ENCODE measurements at regions not wholly inside any gene's neighbourhood (a gene's known extent, or its start where the extent isn't known, plus 50 kb on each side); places are given as distances from the start of the nearest gene placed in this dataset.
A peak's percentile ranks its signal among the peaks of the same experiment; 100 is the strongest.

DNA sequence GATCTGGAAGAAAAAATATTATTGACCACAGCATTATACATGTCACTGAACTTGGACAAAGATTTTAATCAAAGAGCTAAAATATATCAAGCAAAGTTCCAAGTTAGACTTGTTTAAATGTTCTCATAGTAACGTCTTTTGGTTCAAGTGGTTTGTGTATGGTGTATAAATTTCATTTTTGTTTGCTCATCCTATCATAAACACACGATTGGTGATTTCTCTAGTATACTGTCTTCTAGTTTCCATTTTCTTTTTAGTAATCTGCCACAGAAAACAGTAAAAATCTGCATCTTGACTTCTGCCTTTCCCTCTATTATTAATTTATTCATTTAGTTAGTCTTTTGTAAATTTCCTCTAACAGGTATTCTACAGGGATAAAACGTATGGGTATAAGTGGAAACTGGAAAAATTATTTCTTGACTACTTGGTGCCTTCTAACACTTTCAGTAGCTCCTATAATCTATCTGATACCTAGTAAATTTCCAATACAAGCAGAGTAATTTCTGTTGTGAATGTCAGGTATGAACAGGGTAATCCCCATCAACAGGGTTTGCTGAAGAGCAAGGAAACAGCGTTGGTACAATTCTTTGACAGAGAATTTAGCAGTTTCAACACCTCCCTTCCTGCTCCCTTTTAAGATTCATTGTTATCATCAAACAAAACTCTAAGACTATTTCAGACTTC, 268.0 kb downstream of the PTPRC start:
- no peaks in the 10 kb centered on the region for H3K27me3 Mint-ChIP-seq (ENCODE audit: low read depth)
- H3K9me3 Mint-ChIP-seq: no peaks in the 10 kb centered on the region
- TF ChIP-seq, protein P1, sequence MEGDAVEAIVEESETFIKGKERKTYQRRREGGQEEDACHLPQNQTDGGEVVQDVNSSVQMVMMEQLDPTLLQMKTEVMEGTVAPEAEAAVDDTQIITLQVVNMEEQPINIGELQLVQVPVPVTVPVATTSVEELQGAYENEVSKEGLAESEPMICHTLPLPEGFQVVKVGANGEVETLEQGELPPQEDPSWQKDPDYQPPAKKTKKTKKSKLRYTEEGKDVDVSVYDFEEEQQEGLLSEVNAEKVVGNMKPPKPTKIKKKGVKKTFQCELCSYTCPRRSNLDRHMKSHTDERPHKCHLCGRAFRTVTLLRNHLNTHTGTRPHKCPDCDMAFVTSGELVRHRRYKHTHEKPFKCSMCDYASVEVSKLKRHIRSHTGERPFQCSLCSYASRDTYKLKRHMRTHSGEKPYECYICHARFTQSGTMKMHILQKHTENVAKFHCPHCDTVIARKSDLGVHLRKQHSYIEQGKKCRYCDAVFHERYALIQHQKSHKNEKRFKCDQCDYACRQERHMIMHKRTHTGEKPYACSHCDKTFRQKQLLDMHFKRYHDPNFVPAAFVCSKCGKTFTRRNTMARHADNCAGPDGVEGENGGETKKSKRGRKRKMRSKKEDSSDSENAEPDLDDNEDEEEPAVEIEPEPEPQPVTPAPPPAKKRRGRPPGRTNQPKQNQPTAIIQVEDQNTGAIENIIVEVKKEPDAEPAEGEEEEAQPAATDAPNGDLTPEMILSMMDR (IDR thresholded peaks at IDR 0.05; ENCODE audit: unreplicated experiment in 3 of 3): no peak
- no peak overlapping the region for H3K4me3 Mint-ChIP-seq
- peaks cover 44% of the 10 kb centered on the region for H3K4me1 Mint-ChIP-seq
- no peak overlapping the region for H3K27ac Mint-ChIP-seq
- H3K36me3 Mint-ChIP-seq (ENCODE audit: low read depth): peaks cover 15% of the 10 kb centered on the region

DNA sequence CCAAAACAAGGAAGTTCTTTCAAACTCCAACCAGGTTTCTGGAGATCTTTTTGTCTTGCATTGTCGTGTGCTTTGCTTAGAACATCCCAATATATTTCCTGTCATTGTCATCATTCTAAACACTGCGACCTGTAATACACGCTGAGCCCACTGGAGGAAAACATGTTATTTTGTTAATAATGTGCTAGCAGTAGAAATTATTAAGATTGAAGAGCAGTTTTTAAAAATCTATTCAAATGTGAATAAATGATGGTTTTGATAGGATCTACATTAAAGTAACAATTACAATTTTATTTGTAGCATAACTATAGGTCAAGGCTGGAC, 268.5 kb downstream of the PTPRC start:
- peaks cover 18% of the 10 kb centered on the region for H3K36me3 Mint-ChIP-seq (ENCODE audit: low read depth)
- H3K27ac Mint-ChIP-seq: no peak overlapping the region
- TF ChIP-seq, protein P1 (IDR thresholded peaks at IDR 0.05; ENCODE audit: unreplicated experiment in 3 of 3): no peak
- no peak overlapping the region for H3K4me3 Mint-ChIP-seq
- H3K27me3 Mint-ChIP-seq (ENCODE audit: low read depth): no peaks in the 10 kb centered on the region
- peaks cover 42% of the 10 kb centered on the region for H3K4me1 Mint-ChIP-seq
- no peaks in the 10 kb centered on the region for H3K9me3 Mint-ChIP-seq

DNA sequence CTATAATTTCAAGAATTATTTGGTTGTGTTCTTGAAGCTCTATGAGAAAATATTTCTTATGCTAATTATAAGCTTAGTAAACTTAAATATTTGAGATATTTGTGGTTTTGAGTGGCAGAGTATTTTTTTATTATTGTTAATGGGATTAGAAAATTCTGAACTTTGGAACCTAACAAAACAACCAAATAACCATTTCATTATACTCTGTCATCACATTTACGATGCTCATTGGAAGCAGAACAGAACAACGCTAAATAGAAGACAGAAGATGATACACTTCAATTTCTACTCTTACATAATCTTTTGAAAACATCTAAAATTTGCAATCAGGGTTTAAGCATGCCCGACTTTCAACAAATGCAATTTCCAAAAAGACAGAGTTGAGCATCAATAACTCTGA, 270.2 kb downstream of the PTPRC start:
- Mint-ChIP-seq H3K4me1 (peaks cover 33% of the 10 kb centered on the region), H3K27ac (no peak overlapping the region), H3K4me3 (no peak overlapping the region), H3K9me3 (no peaks in the 10 kb centered on the region), H3K27me3 (ENCODE audit: low read depth) (no peaks in the 10 kb centered on the region), H3K36me3 (ENCODE audit: low read depth) (peaks cover 23% of the 10 kb centered on the region)
- TF ChIP-seq, protein P1 (IDR thresholded peaks at IDR 0.05; ENCODE audit: unreplicated experiment in 3 of 3): no peak

DNA sequence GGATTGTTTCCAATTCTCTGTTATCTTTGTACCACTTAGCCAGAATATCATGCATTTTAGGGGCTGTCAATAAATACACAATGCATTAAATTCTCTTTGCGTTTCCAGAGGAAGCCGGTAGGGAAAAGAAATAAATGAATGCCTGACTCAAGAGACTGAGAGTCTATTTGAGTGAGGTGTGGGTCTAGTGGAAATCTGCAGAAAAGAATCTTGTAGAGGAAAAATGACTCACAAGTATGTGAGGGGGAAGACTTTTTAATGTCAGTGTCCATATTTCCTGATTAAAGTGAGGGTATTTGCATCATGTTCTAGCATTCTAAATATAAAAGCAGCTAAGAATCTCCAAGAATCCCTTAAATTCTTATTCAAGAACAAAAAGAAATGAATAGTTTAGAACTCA, 271.1 kb downstream of the PTPRC start:
- Mint-ChIP-seq H3K27me3 (ENCODE audit: low read depth) (no peaks in the 10 kb centered on the region), H3K27ac (peak overlapping the region in 1 of 3 experiments; percentile 8), H3K4me3 (no peak overlapping the region), H3K36me3 (ENCODE audit: low read depth) (peaks cover 26% of the 10 kb centered on the region), H3K9me3 (no peaks in the 10 kb centered on the region), H3K4me1 (peaks cover 27% of the 10 kb centered on the region)
- TF ChIP-seq, protein P1 (IDR thresholded peaks at IDR 0.05; ENCODE audit: unreplicated experiment in 3 of 3): no peak

DNA sequence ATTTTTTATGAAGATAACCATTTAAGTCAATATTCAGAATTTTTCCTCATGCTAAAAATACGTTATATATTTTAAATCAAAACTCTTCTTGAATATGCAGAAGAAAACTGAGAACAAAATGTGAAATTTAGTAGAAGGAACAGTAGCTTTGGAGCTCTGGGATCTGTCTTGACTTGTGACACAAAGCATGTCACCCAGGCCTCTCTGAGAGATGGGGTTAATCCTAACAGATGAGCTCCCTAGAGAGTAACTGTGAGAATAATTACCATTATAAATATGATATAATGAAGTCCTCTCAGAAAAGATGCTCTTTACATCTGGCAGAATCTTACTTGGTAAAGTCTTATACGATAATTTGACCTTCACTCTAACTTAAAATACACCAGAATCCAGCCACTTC, 272.0 kb downstream of the PTPRC start:
- Mint-ChIP-seq H3K4me1 (peaks cover 31% of the 10 kb centered on the region), H3K36me3 (ENCODE audit: low read depth) (peaks cover 29% of the 10 kb centered on the region), H3K9me3 (no peaks in the 10 kb centered on the region), H3K4me3 (no peak overlapping the region), H3K27me3 (ENCODE audit: low read depth) (no peaks in the 10 kb centered on the region), H3K27ac (no peak overlapping the region)
- TF ChIP-seq, protein P1 (IDR thresholded peaks at IDR 0.05; ENCODE audit: unreplicated experiment in 3 of 3): no peak

DNA sequence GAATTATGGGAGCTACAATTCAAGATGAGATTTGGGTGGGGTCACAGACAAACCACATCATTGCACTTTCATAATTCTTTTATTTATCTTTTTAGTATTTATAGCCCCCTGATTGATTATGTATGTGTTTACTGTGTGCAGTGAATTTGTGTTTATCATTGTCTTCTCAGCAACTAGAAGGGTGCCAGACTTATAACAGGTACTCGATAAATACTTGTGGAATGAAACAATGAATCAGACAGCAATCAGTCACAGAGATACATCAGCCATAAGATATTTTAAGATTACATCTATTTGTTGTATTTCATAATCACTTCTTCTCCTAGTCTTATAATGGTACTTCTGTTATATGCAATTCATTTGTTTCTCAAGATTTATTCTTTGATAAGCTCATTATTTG, 273.2 kb downstream of the PTPRC start:
- peaks cover 30% of the 10 kb centered on the region for H3K36me3 Mint-ChIP-seq (ENCODE audit: low read depth)
- H3K27ac Mint-ChIP-seq: no peak overlapping the region
- H3K4me3 Mint-ChIP-seq: no peak overlapping the region
- H3K9me3 Mint-ChIP-seq: no peaks in the 10 kb centered on the region
- H3K27me3 Mint-ChIP-seq (ENCODE audit: low read depth): no peaks in the 10 kb centered on the region
- peaks cover 34% of the 10 kb centered on the region for H3K4me1 Mint-ChIP-seq
- TF ChIP-seq, protein P1 (IDR thresholded peaks at IDR 0.05; ENCODE audit: unreplicated experiment in 3 of 3): no peak
